GM18907 (cell line): ENCODE measurements at regions not wholly inside any gene's neighbourhood (a gene's known extent, or its start where the extent isn't known, plus 50 kb on each side); places are given as distances from the start of the nearest gene placed in this dataset.
"Not testable (repeated sequence)": the region's sequence is repeated elsewhere in the genome, so short reads cannot be mapped to it uniquely, and the experiment has no call there.

Experiments used
- ATAC-seq: cut with Tn5 transposase; IDR thresholded peaks from one replicate; pipeline ENCODE4 v1.9.1; 2021; ENCODE audit warnings: mild to moderate bottlenecking, moderate library complexity; ENCODE audit not compliant: unreplicated experiment

DNA sequence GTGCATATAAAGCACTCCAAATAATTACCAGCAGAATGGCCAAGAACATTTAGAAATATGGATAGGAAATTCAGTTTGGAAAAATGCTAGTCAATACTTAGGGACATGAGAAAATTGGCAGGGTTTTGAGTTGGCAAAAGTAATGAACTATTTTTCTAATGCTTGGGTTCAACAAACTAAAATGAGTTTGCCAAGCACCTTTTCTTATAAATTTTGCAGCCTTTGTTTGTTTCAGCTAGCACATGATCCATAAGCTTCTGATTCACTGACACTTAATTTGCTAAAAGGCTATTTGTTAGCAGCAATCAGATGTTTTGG, 324.8 kb downstream of the QKI start:
- ATAC-seq = no peak

DNA sequence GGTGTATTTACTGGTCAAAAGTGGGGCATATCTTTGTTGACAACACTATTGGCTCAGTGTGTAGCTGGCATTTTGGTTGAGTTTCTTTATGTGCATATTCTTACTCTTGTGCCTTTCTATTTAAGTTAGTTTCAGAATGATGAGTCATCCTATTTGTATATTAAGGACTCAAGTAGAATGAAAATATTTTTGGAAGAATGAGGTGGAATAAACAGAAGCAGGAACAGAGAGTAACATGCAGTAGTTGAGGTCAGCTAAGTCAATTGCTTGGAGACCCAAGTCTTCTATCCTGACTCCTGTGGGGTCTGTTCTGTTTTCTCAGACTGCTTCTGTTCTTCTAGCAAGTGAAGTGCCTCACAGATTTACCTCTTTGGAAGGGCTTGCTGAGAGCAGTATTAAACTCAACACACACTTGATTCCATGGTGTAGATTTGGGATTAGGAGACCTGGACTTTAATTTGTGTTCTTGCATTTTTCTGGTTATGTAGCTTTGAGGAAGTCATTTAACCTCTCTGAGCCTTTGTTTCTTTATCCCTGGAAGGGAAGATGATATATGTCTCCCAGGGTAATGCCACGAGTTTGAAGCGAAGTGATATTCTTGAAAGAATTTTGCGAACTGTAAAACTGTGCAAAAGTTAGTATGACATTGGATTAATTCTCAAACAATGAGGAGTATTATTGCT, 324.3 kb downstream of the QKI start:
- ATAC-seq = no peak

DNA sequence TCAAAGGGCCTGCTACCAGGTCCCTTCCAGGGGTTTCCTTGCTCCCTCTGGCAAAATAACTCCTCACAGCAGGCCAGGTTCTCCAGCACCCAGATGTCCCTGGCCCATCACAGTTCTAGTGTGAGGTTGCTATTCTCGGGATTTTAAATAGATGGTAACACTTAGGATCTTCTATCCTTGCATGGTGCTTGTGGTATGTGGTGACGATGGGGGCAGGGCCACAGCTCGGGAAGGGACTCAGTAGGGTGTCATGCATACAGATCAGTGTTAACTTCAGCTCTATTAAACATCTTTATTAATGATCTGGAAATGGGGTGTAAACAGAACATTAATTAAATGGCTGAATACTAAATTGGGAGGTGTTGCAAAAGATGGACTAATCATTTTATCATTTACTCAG, 323.8 kb downstream of the QKI start:
- ATAC-seq = no peak

DNA sequence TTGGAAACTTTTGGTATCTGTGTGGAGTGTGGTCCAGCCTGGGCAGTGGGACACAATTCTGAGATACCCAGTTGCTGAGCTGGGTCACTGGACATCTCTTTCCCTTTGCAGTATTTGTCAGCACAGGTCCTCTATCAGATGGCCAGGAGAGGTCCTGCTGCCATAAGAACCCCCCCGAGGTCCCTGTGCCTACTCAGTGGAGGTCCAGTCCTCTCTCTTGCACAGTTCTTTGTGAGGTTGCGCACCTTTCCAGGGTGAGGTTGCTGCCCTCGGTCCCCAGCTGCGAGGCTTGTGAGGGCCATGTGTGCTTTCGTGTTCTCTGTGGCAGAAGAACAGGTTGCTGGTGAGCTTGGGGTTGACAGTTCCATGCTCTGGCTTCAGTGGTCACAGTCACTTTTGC, 320.6 kb downstream of the QKI start:
- ATAC-seq = no peak

DNA sequence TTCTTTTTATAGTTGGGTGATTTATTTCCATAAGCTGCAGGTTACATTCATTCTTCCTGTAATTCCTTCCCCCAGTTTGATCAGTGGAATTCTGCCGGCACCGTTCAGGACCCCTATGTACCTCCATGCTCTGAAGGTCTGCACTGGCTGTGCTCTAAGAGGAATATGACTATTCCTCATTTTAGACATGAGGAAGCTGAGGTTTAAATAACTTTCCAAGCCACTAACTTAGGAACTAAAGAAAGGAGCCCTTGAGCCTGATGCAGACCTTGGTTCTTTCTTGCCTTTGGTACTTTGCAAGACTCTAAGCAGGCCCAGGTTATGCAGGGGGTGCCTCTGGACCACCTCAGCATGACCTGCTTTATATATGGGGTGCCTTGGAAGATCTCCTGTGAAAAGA, 318.5 kb downstream of the QKI start:
- no peak for ATAC-seq

DNA sequence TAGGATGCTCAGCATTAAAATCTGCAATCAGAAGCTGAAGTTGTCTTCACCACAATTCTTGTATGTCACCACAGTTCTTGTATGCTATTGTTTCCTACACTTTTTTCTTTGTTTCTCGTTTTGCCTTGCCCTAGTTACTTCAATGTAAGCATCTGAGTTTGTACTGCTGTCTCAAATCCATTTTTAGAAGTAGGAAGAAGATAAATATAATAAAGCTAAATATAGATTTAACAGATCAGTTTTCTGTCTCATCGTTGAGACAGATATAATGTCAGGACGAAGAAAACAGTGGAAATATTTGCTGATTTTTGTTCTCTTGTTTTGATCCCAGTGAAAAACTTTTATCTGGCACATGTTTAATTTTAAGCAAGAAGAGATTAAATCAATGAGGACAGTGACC, 318.0 kb downstream of the QKI start:
- ATAC-seq = no peak

DNA sequence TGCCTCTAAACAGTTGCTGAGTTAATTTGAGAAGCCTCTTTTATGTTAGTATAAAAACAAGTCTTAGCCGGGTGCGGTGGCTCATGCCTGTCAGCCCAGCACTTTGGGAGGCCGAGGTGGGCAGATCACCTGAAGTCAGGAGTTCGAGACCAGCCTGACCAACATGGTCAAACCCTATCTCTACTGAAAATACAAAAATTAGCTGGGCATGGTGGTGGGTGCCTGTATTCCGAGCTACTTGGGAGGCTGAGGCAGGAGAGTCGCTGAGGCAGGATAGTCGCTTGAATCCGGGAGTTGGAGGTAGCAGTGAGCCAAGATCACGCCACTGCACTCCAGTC, 317.5 kb downstream of the QKI start:
- ATAC-seq = not testable (repeated sequence)

DNA sequence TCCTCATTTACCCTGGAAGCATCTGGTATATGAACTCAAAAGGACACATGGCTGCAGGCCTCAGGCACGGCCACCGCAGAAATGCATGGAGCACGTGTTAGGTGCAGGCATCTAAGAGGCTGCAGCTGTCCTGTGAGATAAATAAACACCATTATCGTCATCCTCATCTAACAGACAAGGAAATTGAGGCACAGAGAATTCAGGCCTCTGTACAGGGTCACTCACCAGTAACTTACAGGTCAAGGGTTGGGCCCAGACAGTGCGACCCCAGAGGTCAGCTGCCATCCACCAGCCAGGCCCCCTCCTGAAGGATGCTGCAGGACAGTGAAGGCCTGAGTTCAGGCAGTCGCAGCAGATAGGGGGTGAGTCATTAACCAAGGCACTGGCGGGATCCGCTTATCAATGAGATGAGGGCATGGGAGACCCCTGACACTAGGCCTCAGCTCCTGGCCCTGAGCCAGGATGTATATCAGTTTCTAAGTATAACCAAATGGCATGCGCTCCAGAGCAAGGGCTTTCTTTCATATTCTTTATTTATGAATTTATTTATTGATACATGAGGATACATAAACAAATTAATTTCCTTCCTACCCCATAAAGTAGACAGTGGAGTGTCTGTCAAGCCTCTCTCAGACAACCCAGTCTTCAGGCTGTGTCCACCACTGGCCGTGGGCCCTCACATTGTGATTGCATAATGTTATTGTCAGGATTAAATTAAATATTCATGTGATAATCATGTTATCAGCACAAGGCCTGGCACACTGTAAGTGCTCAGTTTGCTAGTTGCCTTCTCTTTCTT, 316.9 kb downstream of the QKI start:
- no peak for ATAC-seq

DNA sequence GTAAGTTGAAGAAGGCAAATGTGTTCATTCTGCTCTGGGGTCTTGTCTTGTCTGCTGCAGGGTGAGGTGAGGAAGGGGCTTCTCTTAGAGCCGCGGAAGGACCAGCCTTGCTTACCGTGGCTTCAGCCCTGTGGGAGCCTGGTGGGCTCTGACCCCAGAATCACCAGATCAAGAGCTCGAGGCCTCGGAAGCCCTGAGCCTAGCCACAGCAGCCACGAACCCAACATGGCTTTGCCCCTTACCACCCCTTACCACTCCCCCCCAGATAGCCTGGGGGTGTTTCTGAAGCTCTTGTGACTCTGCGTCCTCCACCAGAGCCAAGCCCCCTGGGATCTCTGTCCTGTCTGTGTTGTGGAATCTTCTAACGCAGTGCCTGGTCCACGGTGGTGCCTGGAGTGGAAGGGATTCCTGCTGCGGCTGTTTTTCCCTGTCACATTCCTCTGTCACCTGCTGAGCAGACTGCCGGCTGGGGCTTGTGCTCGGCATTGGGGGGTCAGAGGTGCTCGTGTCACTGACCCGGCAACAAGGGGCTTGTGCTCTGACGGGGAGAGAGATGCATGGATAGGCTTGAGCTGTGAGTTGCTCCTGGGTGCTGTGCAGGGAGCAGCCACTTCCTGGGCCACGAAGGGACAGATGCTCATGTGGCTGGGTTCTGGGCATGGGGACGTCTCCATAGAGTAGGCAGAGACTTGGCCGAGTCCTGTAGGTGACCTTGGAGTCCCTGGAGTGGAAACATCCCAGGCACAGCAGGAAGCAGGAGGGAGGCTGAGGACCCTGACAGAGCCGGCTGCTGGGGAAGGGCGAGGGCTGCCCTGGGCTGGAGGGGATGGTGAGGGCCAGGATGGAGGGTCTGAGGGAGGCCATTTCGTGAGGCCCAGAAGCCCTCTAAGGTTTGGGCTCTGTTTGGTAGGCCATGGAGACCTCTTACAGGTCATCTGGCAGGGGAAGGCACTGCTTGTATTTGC, 316.0 kb downstream of the QKI start:
- no peak for ATAC-seq

DNA sequence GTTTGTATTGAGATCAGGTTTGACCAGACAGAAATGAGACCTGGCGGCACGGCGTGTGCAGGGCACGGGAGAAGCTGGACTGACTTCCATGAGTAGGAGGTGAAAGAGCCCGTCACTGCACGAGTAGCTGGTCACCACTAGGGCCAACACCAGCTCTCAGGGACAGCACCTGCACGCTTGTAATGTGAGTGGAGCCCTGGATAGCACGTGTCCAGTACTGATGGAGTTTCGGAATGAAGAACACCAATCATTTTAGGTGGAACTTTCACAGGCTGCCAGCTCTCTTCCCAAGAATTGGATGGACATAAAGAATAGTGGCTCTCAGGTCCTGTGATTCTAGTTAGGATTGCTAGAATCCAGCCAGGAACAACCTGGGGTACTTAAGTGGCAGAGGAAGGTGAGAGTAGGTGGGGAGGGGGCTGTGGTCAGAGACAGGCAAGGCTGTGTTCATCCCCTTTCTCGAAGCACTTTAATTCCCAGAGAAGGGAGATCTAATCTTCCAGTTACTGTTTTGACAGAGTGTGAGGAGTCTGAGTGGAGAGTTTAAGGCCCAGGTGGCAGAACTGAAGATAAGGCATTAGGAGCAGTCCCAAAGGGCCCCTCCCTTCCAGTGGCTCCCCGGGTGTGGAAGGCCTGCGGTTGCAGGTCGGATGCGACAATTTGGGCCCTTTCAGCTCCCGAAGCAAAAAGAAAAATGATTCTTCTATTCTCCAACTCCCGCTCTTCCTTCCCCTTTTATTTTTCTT, 314.8 kb downstream of the QKI start:
- ATAC-seq = no peak

DNA sequence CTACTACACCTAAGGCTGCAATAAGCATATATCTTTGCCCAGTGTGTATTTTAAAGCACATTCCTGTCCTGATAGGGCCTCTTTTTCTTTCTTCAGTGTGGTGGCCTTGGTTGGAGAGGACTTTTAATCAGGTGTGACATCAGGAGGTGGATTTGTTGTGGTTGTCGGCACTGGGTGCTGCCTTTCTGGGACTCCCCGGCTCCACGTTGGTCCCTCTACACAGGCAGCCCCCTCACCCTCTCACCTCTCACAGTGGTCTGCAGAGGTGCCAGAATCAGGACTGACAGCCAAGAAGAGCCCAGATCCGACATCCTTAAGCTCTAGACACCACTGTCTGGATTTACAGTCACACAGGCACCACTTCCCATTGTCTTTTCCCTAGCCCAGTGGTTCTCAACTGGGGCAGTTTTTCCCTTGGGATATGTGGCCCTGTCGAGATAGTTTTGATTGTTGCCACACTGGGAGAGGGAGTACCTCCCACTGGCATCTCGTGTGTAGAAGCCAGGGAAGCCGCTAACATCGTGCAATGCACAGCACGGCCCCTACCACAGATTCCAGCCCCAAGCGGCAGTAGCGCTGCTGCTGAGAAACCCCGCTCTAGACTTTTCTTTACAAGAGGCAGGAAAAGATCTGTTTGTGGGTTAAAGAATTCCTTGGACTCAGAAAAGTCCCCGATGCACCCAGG, 314.1 kb downstream of the QKI start:
- ATAC-seq = no peak

DNA sequence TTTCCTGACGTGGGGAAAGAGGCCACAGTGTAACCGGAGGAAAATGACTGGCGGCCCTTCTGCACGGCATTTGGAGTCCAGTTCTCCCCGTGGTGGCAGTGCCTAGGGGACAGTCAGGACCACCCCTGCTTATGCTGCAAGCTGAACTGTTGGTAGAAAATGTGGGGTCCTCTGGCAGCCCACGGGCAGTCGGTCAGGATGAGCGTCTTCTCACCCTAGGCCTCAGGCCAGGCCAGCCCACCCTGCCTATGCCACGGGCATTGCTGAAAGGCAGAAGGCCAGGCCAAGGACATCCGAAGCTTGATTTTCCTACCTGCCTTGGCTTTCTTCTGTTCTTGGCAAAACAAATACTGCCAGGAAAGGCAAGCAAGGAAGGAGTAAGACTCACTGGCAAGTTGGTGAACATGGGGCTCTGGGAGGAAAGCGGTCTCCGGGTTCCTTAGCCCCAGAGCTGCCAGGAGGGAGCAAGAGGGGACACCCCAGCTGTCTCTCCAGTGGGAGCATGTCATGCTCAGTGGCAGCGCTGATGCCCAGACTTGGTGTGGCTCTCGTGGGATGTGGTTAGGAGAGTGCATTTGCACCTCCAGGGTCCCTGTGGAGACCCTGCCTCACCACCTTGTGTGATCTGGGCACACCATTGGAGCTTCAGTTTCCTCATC, 311.6 kb downstream of the QKI start:
- no peak for ATAC-seq

DNA sequence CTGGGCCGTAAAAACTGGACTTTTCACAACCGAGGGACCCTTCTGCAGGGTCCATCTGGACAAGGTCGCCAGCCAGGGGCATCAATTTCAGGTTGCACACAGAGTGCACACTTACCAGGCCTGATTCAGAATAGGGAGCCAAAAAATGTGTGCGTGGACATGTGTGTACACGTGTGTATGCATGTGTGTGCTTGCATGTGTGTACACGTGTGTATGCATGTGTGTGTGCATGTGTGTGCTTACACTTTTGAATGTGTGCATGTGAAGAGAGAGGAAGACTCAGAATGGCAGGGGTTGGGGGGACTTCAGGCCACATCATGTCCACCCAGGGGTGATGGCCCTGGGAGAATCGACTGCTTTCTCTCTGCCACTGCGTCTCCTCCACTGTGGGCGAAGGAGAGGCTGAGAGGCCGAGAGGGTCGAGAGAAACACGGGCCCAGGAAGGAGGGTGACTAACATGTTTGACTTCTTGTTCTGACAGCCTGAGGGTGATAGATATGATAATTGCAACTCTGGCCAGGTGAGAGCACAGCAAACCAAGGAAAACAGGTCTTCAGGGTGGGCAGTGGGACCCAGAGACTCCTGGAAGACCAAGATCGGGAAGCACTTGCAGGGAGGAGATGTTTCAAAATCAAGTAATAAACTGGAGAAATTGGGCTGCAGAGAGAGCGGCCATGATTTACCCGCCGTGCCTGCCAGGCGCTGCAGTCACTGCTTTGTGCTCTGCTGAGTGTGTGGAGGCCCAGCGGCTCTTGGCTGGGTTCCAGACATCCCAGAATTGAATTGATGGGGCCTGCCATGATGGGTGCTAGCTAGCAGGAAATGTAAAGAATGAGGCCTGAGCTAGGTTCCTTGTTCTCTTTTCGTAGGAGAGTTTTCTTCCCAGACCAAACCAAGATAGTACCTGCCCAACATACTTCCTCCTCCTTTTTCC, 310.8 kb downstream of the QKI start:
- no peak for ATAC-seq

DNA sequence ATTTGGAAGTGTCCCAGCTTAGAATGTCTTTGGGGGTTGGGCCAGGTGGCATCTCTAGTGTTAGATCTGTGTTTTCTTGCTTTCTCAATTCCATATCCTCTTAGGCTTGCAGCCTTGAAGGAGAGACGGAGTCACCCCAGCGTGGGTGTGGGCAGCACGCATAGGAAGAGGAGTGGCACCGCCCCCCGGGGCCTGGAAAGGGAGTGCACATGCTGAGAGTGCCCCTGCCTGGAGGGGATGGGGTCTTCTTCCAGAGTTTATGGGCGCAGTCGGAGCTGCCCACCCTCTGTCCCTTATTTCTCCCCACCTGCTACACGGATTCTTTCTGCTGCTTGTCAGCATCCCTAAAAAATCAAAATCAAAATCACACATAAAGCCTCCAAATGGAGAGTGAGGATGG, 309.7 kb downstream of the QKI start:
- no peak for ATAC-seq

DNA sequence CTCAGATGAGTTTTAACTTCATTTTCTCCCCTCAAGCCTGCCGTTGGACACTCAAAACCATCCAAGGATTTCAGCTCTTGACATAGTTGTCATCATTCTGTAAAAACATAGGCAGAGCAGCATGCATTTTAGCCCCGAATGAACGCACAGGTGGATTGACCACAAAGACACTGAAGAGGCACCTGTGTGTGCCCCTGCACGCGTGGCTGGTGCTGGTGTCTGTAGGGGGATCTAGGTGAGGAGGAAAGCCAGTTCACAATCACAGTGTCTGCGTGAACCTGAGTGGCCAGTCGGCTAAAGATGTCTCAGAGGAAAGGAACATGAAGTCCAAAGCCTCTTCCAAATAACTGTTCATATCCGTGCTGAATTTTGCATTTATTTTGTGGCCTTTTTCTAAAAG, 309.2 kb downstream of the QKI start:
- ATAC-seq = no peak

DNA sequence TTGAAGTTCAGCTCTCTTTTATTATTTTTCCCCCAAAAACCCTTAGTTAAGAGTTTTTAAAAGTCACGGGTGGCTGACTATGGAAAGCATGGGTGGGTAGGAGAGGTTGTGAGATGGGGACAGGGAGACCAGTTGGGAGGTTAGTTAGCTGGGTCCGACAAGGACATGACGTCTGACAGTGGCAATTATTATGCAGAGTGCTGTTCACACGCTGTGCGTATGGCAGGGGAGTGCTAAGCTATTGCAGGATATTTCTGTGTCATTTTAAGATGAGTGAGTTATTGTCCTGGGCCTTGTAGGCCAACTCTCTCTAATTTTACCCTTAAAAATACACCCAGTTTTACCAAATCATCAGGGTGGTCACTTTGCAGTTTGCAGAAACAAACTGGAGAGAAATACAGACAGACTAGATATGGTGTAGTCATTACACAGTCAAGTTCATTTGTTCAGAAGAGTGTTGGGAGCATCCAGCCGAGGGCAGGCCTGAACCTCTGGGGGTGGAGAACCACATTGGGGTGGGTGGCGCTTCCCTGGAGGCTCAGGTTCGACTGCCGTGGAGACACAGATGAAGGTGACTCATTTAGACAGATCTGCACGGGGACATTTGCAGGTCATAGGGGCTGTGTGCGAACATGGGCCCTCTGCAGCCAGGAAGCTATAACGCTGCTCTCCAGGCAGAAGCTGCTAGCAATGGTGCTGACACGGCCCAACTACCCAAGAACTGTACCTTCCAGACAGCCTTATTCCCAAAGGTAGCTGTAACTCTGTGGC, 307.6 kb downstream of the QKI start:
- ATAC-seq = no peak

DNA sequence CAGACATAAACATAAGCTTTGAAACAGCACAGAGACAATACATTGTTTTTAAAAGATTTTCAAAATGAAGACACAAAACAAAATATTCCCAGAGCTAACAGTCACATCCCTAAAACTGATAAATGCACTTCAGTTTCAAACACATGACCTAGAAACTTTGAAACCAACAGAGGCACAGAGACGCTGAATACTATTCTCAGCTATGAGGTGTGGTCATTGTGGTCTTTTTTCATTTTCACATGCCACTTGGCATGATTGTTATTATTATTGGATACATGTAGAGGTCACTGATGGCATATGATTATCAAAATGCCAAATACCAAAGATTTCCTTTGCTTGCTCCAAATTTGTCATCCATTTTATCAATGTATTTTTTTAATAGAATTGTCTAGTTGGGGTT, 306.9 kb downstream of the QKI start:
- no peak for ATAC-seq
